IMR-90 (cell line): ENCODE measurements at regions not wholly inside any gene's neighbourhood (a gene's known extent, or its start where the extent isn't known, plus 50 kb on each side); places are given as distances from the start of the nearest gene placed in this dataset.

Source experiments
- ATAC-seq: fragments of 200-7000 bp; cut with Tn5 transposase; 2 replicates; pipeline ENCODE4 v1.9.1; 2020; ENCODE audit warnings: low read depth, mild to moderate bottlenecking, moderate library complexity
- BruUV-seq: library from RNA; stranded (reverse); fragments of 400-500 nt; replicated peaks from 2 replicates; lab custom pipeline; 2021; lab: Mats Ljungman, UMichigan
- CTCF ChIA-PET: fragments of 300-600 bp; formaldehyde crosslinking; extraction: SDS; loops from one replicate; lab custom pipeline; 2021; ENCODE audit warnings: antibody characterized with exemption; lab: Yijun Ruan, JAX
- POLR2A ChIA-PET: fragments of 300-600 bp; sonication (Branson Sonifier 250); formaldehyde crosslinking; loops from one replicate; lab custom pipeline; 2022; ENCODE audit warnings: antibody characterized with exemption; ENCODE audit not compliant: unreplicated experiment; lab: Charles Lee
- DNase-seq: peaks from one replicate; pipeline ENCODE4 v3.0.0; 2013
- H2AFZ ChIP-seq: replicated peaks from 2 replicates; pipeline ENCODE3; 2013; ENCODE audit warnings: low read length, mild to moderate bottlenecking; ENCODE audit not compliant: poor library complexity
- H2AK5ac ChIP-seq: 2 replicates; pipeline ENCODE4 v1.6.1; 2013; ENCODE audit warnings: low read depth, low read length, inconsistent platforms
- H2AK9ac ChIP-seq: replicated peaks from 2 replicates; pipeline ENCODE3; 2013; ENCODE audit warnings: mild to moderate bottlenecking, low read depth, low read length, moderate library complexity; ENCODE audit not compliant: poor library complexity
- H2BK120ac ChIP-seq: 2 replicates; pipeline ENCODE4 v1.6.1; 2013; ENCODE audit warnings: low read depth, low read length, inconsistent platforms
- H2BK15ac ChIP-seq: 3 replicates; pipeline ENCODE4 v1.6.1; 2013; ENCODE audit warnings: low read depth, low read length, inconsistent platforms
- H2BK20ac ChIP-seq: 2 replicates; pipeline ENCODE4 v1.6.1; 2013; ENCODE audit warnings: low read depth, mild to moderate bottlenecking, inconsistent platforms, low read length, moderate library complexity
- H2BK5ac ChIP-seq: 2 replicates; pipeline ENCODE4 v1.6.1; 2013; ENCODE audit warnings: mild to moderate bottlenecking, low read depth, low read length, inconsistent platforms; ENCODE audit not compliant: poor library complexity, severe bottlenecking
- H3K14ac ChIP-seq: replicated peaks from 2 replicates; pipeline ENCODE4 v1.6.1; 2013; ENCODE audit warnings: low read depth, low read length, inconsistent platforms
- H3K18ac ChIP-seq: 2 replicates; pipeline ENCODE4 v1.6.1; 2013; ENCODE audit warnings: low read depth, low read length, control low read depth
- H3K23ac ChIP-seq: 2 replicates; pipeline ENCODE4 v1.6.1; 2013; ENCODE audit warnings: low read depth, low read length, inconsistent platforms
- H3K27ac ChIP-seq: 2 replicates; pipeline ENCODE4 v1.5.1; 2013; ENCODE audit warnings: mild to moderate bottlenecking, control low read depth, low read length; ENCODE audit not compliant: insufficient read depth
- H3K27me3 ChIP-seq: 2 replicates; pipeline ENCODE4 v1.6.1; 2013; ENCODE audit warnings: low read length; ENCODE audit not compliant: control insufficient read depth, insufficient read depth
- H3K36me3 ChIP-seq: 2 replicates; pipeline ENCODE4 v1.6.1; 2013; ENCODE audit warnings: low read length, mixed read lengths; ENCODE audit not compliant: control insufficient read depth, insufficient read depth
- H3K4ac ChIP-seq: 2 replicates; pipeline ENCODE4 v1.6.1; 2013; ENCODE audit warnings: low read depth, low read length, inconsistent platforms
- H3K4me1 ChIP-seq: 2 replicates; pipeline ENCODE4 v1.6.1; 2013; ENCODE audit warnings: low read length, mixed read lengths; ENCODE audit not compliant: control insufficient read depth, insufficient read depth
- H3K4me2 ChIP-seq: 2 replicates; pipeline ENCODE4 v1.6.1; 2013; ENCODE audit warnings: low read depth, mild to moderate bottlenecking, control low read depth, low read length, moderate library complexity
- H3K4me3 ChIP-seq: 2 replicates; pipeline ENCODE4 v1.5.1; 2013; ENCODE audit warnings: low read depth, mild to moderate bottlenecking, control low read depth, low read length, moderate library complexity; ENCODE audit not compliant: insufficient read depth
- H3K56ac ChIP-seq: 2 replicates; pipeline ENCODE4 v1.6.1; 2013; ENCODE audit warnings: low read length, inconsistent platforms; ENCODE audit not compliant: insufficient read depth; ENCODE audit errors: extremely low read depth
- H3K79me1 ChIP-seq, 2 experiments: 2 replicates each; pipeline ENCODE4 v1.6.1; 2013; ENCODE audit warnings: low read length in 2 of 2, inconsistent platforms in 1 of 2, low read depth in 1 of 2
- H3K9ac ChIP-seq: 2 replicates; pipeline ENCODE4 v1.6.1; 2013; ENCODE audit warnings: low read depth, low read length, control low read depth
- H3K9me1 ChIP-seq: 2 replicates; pipeline ENCODE4 v1.6.1; 2013; ENCODE audit warnings: low read length, inconsistent platforms; ENCODE audit not compliant: insufficient read depth
- H3K9me3 ChIP-seq: 2 replicates; pipeline ENCODE4 v1.6.1; 2013; ENCODE audit warnings: low read length; ENCODE audit not compliant: control insufficient read depth, insufficient read depth
- H4K20me1 ChIP-seq: 2 replicates; pipeline ENCODE4 v1.6.1; 2013; ENCODE audit warnings: low read length, inconsistent platforms; ENCODE audit not compliant: insufficient read depth
- H4K5ac ChIP-seq: 2 replicates; pipeline ENCODE4 v1.6.1; 2013; ENCODE audit warnings: mild to moderate bottlenecking, low read depth, low read length, control low read depth
- H4K8ac ChIP-seq, 2 experiments: 2 replicates each; pipeline ENCODE4 v1.6.1; 2013; ENCODE audit warnings: low read depth in 2 of 2, low read length in 2 of 2, control low read depth in 1 of 2, inconsistent platforms in 1 of 2
- H4K91ac ChIP-seq: 2 replicates; pipeline ENCODE4 v1.6.1; 2013; ENCODE audit warnings: low read depth, low read length, inconsistent platforms; ENCODE audit not compliant: insufficient read depth
- BHLHE40 ChIP-seq: fragments of 150-350 bp; IDR thresholded peaks from 2 replicates; pipeline ENCODE4 v1.6.1; 2016; ENCODE audit warnings: mild to moderate bottlenecking, low read depth, low read length
- CEBPB ChIP-seq: IDR thresholded peaks from 2 replicates; pipeline ENCODE4 v1.6.1; 2012; ENCODE audit warnings: low read depth, low read length, improper control_type of control experiment
- CHD1 ChIP-seq: IDR thresholded peaks from 2 replicates; pipeline ENCODE4 v1.6.1; 2012; ENCODE audit warnings: low read depth, low read length, improper control_type of control experiment
- FOS ChIP-seq: fragments of 150-350 bp; IDR thresholded peaks from 2 replicates; pipeline ENCODE4 v1.6.1; 2016; ENCODE audit warnings: low read depth, low read length
- MAFK ChIP-seq: IDR thresholded peaks from 2 replicates; pipeline ENCODE4 v1.6.1; 2012; ENCODE audit warnings: low read depth, low read length, improper control_type of control experiment
- MAZ ChIP-seq: IDR thresholded peaks from 2 replicates; pipeline ENCODE4 v1.6.1; 2012; ENCODE audit warnings: low read depth, mild to moderate bottlenecking, low read length, improper control_type of control experiment, moderate library complexity, borderline replicate concordance
- MXI1 ChIP-seq: IDR thresholded peaks from 2 replicates; pipeline ENCODE4 v1.6.1; 2012; ENCODE audit warnings: low read depth, mild to moderate bottlenecking, low read length, moderate library complexity, borderline replicate concordance
- NFE2L2 ChIP-seq: fragments of 150-350 bp; IDR thresholded peaks from 2 replicates; pipeline ENCODE4 v1.6.1; 2016; ENCODE audit warnings: low read depth, mild to moderate bottlenecking, low read length
- POLR2A ChIP-seq: IDR thresholded peaks from 2 replicates; pipeline ENCODE4 v1.6.1; 2012; ENCODE audit warnings: mild to moderate bottlenecking, low read depth, low read length
- RAD21 ChIP-seq: IDR thresholded peaks from 2 replicates; pipeline ENCODE4 v1.6.1; 2012; ENCODE audit warnings: low read length, improper control_type of control experiment
- RCOR1 ChIP-seq: IDR thresholded peaks from 2 replicates; pipeline ENCODE4 v1.6.1; 2012; ENCODE audit warnings: mild to moderate bottlenecking, low read length, improper control_type of control experiment; ENCODE audit not compliant: insufficient replicate concordance
- RFX5 ChIP-seq: IDR thresholded peaks from 2 replicates; pipeline ENCODE4 v1.8.0; 2012; ENCODE audit warnings: low read depth, mild to moderate bottlenecking, low read length, moderate library complexity
- SMC3 ChIP-seq: fragments of 150-350 bp; IDR thresholded peaks from 2 replicates; pipeline ENCODE4 v1.6.1; 2016; ENCODE audit warnings: low read depth, mild to moderate bottlenecking, antibody characterized with exemption, low read length, moderate library complexity
- WGBS, 2 experiments: methylation state at CpG; one replicate each; pipeline versions ENCODE4 v1.1.5 to v1.1.7; 2013; ENCODE audit warnings: missing lambda C conversion rate in 2 of 2; ENCODE audit not compliant: insufficient read length in 1 of 2; ENCODE audit errors: extremely low coverage in 2 of 2; 5-methylcytosine and 5-hydroxymethylcytosine counted together
- dilution Hi-C: fragments of 300-500 bp; cut with HindIII; formaldehyde crosslinking; loops from one replicate; pipeline ENCODE4 v1.14.3; 2018; ENCODE audit warnings: low sequenced_read_pairs; ENCODE audit not compliant: unreplicated experiment
- in situ Hi-C: fragments of 300-500 bp; cut with MboI; formaldehyde crosslinking; loops from 3 replicates; pipeline ENCODE4 v1.14.3; 2019; ENCODE audit warnings: low sequenced_read_pairs, inconsistent platforms, mixed read lengths
- intact Hi-C: fragments of 100-400 bp; cut with micrococcal nuclease; formaldehyde crosslinking; loops from 2 replicates; pipeline ENCODE4 v1.10.0; 2022
- TF ChIP-seq, protein P1 (sequence below): fragments of 150-350 bp; IDR thresholded peaks from 2 replicates; pipeline ENCODE4 v1.6.1; 2016; ENCODE audit warnings: low read depth, mild to moderate bottlenecking, low read length, moderate library complexity, borderline replicate concordance
- TF ChIP-seq, protein P2 (sequence below): fragments of 150-350 bp; IDR thresholded peaks from 2 replicates; pipeline ENCODE4 v1.6.1; 2017; ENCODE audit warnings: mild to moderate bottlenecking, antibody characterized with exemption, low read length, low read depth
- TF ChIP-seq, protein P3 (sequence below): conservative IDR thresholded peaks from 2 replicates; pipeline ENCODE4 v1.5.1; 2012; ENCODE audit warnings: mild to moderate bottlenecking, low read depth, low read length, improper control_type of control experiment

DNA sequence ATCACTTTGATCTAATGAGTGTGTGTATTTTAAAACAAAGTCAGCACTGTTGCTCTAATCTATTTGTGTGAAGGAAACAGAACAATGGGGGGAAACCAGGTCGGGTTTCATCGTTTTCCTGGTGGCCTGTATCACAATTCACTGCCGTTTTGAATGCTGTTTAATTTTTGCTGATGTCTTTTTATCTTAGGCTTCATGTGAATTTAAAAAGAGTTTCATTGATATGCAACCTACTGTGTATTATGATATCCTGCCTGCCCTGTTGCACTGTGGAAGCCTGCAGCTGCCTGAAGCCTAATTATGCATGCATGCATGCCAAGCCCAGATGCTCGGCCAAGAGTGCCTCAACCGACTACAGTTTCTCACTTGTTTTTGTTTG lies 307.5 kb downstream of the ZNF608 start:
- CTCF ChIA-PET = interaction anchor here (0.6 kb wide), 2 partner anchors 23 to 24 kb away, joined by 3 read pairs; no protein-coding TSS in a partner anchor
- Histone ChIP-seq H4K8ac (no peak overlapping the region), H3K9ac (no peak overlapping the region), H2AFZ (no peak overlapping the region), H3K79me1 (no peaks in the 10 kb centered on the region), H3K23ac (no peak overlapping the region), H3K4ac (no peak overlapping the region), H2BK20ac (no peak overlapping the region), H3K36me3 (no peaks in the 10 kb centered on the region), H3K4me1 (no peaks in the 10 kb centered on the region), H4K20me1 (no peaks in the 10 kb centered on the region), H3K27ac (no peak overlapping the region), H3K18ac (no peak overlapping the region), H2AK9ac (no peak overlapping the region), H2BK15ac (no peak overlapping the region), H3K4me3 (no peak overlapping the region), H2AK5ac (no peak overlapping the region), H3K9me1 (no peaks in the 10 kb centered on the region), H4K5ac (no peak overlapping the region), H3K9me3 (no peaks in the 10 kb centered on the region), H2BK120ac (no peak overlapping the region), H3K4me2 (no peak overlapping the region), H3K14ac (no peak overlapping the region), H3K56ac (no peak overlapping the region), H3K27me3 (no peaks in the 10 kb centered on the region), H2BK5ac (no peak overlapping the region), H4K91ac (no peak overlapping the region)
- intact Hi-C loops (no loop called here), dilution Hi-C loops (no loop called here), in situ Hi-C loops (no loop called here)
- ATAC-seq (no peak), DNase-seq (no peak)
- 80% methylated on average over 1 of the region's 5 CpGs; no CpG with 5 or more reads in 1 of the 2 experiments for WGBS, 2 experiments
- TF ChIP-seq, protein P1, sequence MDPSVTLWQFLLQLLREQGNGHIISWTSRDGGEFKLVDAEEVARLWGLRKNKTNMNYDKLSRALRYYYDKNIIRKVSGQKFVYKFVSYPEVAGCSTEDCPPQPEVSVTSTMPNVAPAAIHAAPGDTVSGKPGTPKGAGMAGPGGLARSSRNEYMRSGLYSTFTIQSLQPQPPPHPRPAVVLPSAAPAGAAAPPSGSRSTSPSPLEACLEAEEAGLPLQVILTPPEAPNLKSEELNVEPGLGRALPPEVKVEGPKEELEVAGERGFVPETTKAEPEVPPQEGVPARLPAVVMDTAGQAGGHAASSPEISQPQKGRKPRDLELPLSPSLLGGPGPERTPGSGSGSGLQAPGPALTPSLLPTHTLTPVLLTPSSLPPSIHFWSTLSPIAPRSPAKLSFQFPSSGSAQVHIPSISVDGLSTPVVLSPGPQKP = no peak
- TF ChIP-seq CEBPB (no peak), RCOR1 (no peak), SMC3 (no peak), MXI1 (no peak), MAZ (no peak), FOS (no peak), NFE2L2 (no peak), BHLHE40 (no peak), POLR2A (no peak), RAD21 (no peak), RFX5 (no peak), CHD1 (no peak), MAFK (no peak)
- TF ChIP-seq, protein P2, sequence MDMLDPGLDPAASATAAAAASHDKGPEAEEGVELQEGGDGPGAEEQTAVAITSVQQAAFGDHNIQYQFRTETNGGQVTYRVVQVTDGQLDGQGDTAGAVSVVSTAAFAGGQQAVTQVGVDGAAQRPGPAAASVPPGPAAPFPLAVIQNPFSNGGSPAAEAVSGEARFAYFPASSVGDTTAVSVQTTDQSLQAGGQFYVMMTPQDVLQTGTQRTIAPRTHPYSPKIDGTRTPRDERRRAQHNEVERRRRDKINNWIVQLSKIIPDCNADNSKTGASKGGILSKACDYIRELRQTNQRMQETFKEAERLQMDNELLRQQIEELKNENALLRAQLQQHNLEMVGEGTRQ = no peak
- TF ChIP-seq, protein P3, sequence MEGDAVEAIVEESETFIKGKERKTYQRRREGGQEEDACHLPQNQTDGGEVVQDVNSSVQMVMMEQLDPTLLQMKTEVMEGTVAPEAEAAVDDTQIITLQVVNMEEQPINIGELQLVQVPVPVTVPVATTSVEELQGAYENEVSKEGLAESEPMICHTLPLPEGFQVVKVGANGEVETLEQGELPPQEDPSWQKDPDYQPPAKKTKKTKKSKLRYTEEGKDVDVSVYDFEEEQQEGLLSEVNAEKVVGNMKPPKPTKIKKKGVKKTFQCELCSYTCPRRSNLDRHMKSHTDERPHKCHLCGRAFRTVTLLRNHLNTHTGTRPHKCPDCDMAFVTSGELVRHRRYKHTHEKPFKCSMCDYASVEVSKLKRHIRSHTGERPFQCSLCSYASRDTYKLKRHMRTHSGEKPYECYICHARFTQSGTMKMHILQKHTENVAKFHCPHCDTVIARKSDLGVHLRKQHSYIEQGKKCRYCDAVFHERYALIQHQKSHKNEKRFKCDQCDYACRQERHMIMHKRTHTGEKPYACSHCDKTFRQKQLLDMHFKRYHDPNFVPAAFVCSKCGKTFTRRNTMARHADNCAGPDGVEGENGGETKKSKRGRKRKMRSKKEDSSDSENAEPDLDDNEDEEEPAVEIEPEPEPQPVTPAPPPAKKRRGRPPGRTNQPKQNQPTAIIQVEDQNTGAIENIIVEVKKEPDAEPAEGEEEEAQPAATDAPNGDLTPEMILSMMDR = no peak
- no TSS peak for BruUV-seq
- POLR2A ChIA-PET = no interaction called here
